ENCODE measurements at regions not wholly inside any gene's neighbourhood (a gene's known extent, or its start where the extent isn't known, plus 50 kb on each side); places are given as distances from the start of the nearest gene placed in this dataset.

DNA sequence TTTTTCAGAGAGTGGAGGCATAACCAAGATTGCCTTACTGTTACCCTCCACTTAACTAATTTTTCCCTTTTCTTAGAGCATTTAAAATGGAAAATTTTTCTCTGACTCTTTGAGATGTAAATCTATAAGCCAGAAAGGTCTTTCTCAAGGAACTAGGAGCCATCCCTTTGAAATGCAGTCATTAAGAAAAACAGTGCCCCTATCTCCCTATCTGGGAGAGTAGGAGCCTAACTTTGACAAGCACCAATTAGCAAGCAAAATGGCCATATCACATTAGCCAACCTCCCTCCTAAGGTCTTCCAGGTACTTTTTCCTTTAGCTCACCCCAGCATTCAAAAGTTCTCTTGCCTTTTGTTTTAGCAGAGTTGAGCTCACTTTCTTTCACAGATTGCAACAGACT lies 570.5 kb downstream of the EPHA7 start:
- Mint-ChIP-seq H3K4me1 (no peaks in the 10 kb centered on the region), H3K36me3 (ENCODE audit: low read depth) (no peaks in the 10 kb centered on the region), H3K9me3 (no peaks in the 10 kb centered on the region), H3K27ac (no peak overlapping the region), H3K27me3 (no peaks in the 10 kb centered on the region), H3K4me3 (no peak overlapping the region)
- ChIA-PET POLR2A (no interaction called here), CTCF (no interaction called here)
- no peak for DNase-seq
- TF ChIP-seq, protein P1, sequence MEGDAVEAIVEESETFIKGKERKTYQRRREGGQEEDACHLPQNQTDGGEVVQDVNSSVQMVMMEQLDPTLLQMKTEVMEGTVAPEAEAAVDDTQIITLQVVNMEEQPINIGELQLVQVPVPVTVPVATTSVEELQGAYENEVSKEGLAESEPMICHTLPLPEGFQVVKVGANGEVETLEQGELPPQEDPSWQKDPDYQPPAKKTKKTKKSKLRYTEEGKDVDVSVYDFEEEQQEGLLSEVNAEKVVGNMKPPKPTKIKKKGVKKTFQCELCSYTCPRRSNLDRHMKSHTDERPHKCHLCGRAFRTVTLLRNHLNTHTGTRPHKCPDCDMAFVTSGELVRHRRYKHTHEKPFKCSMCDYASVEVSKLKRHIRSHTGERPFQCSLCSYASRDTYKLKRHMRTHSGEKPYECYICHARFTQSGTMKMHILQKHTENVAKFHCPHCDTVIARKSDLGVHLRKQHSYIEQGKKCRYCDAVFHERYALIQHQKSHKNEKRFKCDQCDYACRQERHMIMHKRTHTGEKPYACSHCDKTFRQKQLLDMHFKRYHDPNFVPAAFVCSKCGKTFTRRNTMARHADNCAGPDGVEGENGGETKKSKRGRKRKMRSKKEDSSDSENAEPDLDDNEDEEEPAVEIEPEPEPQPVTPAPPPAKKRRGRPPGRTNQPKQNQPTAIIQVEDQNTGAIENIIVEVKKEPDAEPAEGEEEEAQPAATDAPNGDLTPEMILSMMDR (IDR thresholded peaks at IDR 0.05) = no peak
- ATAC-seq (ENCODE audit: low read depth) = no peak
- intact Hi-C loops (cut with micrococcal nuclease) = no loop called here

DNA sequence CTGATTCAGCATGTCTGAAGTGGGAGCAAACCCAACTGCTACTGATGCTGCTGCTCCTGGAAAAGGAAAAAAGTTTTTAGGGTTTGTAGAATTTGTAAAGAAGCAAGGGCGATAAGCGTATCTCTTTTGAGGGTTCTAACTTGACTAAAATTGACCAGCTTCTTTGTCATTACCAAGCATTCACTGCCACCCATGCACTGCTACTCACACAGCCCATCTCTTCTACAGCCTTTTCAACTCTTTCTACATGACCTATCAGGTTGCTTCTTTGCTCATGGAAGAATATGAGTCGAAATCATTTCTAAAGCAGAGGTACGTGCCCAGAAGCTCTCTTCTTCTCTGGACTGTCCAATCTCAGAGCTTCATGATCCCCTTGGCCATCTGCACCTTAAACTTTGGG lies 570.9 kb downstream of the EPHA7 start:
- intact Hi-C loops (cut with micrococcal nuclease) = no loop called here
- no peak for DNase-seq
- TF ChIP-seq, protein P1 (IDR thresholded peaks at IDR 0.05) = no peak
- CTCF ChIA-PET = no interaction called here
- no peak for ATAC-seq (ENCODE audit: low read depth)
- no peak overlapping the region for H3K27ac Mint-ChIP-seq
- H3K4me1 Mint-ChIP-seq = no peaks in the 10 kb centered on the region
- H3K27me3 Mint-ChIP-seq = no peaks in the 10 kb centered on the region
- H3K9me3 Mint-ChIP-seq = no peaks in the 10 kb centered on the region
- H3K4me3 Mint-ChIP-seq = no peak overlapping the region
- no peaks in the 10 kb centered on the region for H3K36me3 Mint-ChIP-seq (ENCODE audit: low read depth)
- POLR2A ChIA-PET = no interaction called here

DNA sequence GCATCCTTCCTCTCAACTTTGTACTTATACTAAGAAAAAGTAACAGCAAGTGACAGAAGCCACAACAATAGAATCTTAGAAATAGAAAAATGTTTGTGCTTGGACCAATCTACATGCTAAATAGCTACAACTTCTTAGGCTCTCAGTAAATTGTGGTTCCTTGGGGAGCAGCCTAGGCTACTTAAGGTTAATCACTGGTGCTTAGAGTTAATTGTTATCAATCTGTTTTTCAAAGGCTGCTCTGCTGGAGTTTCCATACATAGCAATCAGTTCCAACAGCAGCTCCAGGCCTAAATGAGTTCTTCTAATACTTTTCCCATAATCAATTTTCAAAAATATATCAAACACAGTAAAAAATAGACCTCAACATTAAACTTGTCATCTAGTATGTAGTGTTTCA lies 571.4 kb downstream of the EPHA7 start:
- Mint-ChIP-seq H3K9me3 (no peaks in the 10 kb centered on the region), H3K27ac (no peak overlapping the region), H3K4me1 (no peaks in the 10 kb centered on the region), H3K4me3 (no peak overlapping the region), H3K36me3 (ENCODE audit: low read depth) (no peaks in the 10 kb centered on the region), H3K27me3 (no peaks in the 10 kb centered on the region)
- ATAC-seq (ENCODE audit: low read depth) = no peak
- intact Hi-C loops (cut with micrococcal nuclease) = no loop called here
- DNase-seq = no peak
- TF ChIP-seq, protein P1 (IDR thresholded peaks at IDR 0.05) = no peak
- ChIA-PET CTCF (no interaction called here), POLR2A (no interaction called here)

DNA sequence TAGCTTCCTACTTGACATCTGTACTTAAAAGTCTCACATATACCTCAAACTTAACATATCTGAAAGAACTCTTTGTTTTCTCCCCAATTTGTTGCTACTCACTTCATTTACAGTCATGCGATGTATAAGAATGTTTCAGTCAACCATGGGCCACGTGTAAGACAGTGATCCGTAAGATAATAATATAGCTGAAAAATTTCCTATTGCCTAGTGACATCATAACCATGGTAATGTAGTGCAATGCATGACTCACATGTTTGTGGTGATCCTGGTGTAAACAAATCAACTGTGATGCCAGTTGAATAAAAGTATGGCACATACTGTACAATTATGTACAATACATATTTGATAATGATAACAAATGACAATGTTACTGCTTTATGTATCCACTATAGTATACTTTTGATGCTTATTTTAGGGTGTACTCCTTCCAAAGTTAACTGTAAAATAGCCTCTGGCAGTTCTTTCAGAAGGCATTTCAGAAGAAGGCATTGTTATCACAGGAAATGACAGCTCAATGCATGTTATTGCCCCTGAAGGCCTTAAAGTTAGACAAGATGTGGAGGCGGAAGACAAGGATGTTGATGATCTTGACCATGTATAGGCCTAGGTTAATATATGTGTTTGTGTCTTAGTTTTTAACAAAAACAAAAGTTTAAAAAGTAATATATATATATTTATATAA lies 579.0 kb downstream of the EPHA7 start:
- no peak overlapping the region for H3K27ac Mint-ChIP-seq
- intact Hi-C loops (cut with micrococcal nuclease) = no loop called here
- H3K27me3 Mint-ChIP-seq = no peaks in the 10 kb centered on the region
- no peaks in the 10 kb centered on the region for H3K9me3 Mint-ChIP-seq
- ChIA-PET POLR2A (no interaction called here), CTCF (no interaction called here)
- no peaks in the 10 kb centered on the region for H3K36me3 Mint-ChIP-seq (ENCODE audit: low read depth)
- ATAC-seq (ENCODE audit: low read depth) = no peak
- TF ChIP-seq, protein P1 (IDR thresholded peaks at IDR 0.05) = no peak
- no peak for DNase-seq
- H3K4me1 Mint-ChIP-seq = no peaks in the 10 kb centered on the region
- H3K4me3 Mint-ChIP-seq = no peak overlapping the region

DNA sequence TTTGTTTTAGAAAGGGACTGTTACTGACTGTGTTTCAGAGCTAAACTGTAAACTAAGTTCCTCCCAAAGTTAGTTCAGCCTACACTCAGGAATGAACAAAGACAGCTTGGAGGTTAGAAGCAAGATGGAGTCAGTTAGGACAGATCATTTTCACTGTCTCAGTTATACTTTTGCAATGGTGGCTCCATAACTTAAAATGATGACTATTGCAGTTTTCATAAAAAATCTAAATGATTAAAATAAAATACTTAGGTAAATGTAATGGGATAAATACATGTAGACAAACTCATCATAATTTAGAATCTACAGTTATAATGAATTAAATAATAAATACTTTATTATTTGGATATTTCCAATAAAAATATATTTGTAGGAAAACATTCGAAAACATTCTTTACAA lies 590.6 kb downstream of the EPHA7 start:
- ATAC-seq (ENCODE audit: low read depth) (no peak), DNase-seq (no peak)
- ChIA-PET POLR2A (no interaction called here), CTCF (no interaction called here)
- H3K9me3 Mint-ChIP-seq = peaks cover 9% of the 10 kb centered on the region
- TF ChIP-seq, protein P1 (IDR thresholded peaks at IDR 0.05) = no peak
- no peak overlapping the region for H3K27ac Mint-ChIP-seq
- H3K4me1 Mint-ChIP-seq = no peaks in the 10 kb centered on the region
- H3K27me3 Mint-ChIP-seq = no peaks in the 10 kb centered on the region
- intact Hi-C loops (cut with micrococcal nuclease) = no loop called here
- no peaks in the 10 kb centered on the region for H3K36me3 Mint-ChIP-seq (ENCODE audit: low read depth)
- H3K4me3 Mint-ChIP-seq = no peak overlapping the region

All from activated B cell treated with CpG ODN at 0.5 μM for 24 hours (primary cell).